GM21717 (cell line): ENCODE measurements at regions not wholly inside any gene's neighbourhood (a gene's known extent, or its start where the extent isn't known, plus 50 kb on each side); places are given as distances from the start of the nearest gene placed in this dataset.

ENCODE experiments used
- ATAC-seq: cut with Tn5 transposase; IDR thresholded peaks from one replicate; pipeline ENCODE4 v1.9.1; 2021; ENCODE audit warnings: mild to moderate bottlenecking, moderate library complexity; ENCODE audit not compliant: unreplicated experiment

DNA sequence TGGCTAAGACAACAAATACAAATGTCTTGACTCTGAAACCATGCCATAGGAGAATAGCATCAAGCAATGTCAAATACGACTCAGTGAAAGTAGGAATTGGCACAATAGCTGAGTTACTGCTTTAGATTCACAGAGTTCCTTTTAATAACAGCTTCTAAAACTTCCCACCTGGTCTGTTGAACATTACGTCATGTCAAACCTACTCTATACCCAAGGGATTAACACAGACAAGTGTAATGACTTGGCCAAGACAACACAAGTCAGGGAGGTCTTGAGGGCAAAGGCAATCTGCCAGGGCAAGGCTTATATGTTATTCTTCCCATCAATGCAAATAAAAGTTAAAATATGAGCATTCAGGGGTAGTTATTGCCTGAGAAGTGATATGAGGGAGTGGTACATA lies 265.1 kb upstream of the PRDM1 start:
- ATAC-seq: no peak

DNA sequence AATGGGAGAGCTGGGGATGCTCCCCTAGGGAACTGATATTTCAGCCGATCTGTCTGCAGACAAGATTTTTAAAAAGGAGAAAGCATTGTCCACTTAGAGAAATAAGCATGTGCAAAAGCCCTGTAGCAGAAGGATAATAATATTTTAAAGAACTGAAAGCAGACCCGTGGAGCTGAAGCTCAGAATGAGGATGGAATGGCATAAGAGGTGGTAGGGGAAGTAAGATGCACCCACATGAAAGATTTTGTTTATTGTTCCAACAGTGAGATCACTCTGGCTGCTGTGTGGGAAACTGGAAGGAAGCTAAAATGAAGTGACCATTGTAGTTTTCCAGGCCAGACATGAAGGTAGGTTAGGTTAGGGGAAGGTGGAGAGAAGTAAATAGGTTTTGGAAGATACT lies 266.4 kb upstream of the PRDM1 start:
- no peak for ATAC-seq

DNA sequence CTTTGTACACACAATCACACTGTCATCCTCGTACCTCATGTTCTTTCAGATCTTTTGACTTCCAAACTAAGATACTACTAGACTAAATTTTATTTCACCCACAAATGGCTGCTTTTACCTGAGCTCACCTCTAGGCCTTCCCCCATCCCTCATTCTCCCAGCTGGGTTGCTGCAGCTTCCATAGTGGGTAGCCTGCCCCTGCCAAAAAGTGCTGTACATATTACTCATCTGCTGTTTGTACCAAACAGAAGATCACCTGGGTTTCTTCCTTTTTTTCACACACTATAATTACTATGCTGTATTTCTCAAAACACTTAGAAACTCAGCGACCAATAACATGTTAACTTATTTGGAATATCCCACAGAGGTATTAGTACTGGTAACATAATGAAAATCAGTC lies 267.6 kb upstream of the PRDM1 start:
- ATAC-seq: no peak

DNA sequence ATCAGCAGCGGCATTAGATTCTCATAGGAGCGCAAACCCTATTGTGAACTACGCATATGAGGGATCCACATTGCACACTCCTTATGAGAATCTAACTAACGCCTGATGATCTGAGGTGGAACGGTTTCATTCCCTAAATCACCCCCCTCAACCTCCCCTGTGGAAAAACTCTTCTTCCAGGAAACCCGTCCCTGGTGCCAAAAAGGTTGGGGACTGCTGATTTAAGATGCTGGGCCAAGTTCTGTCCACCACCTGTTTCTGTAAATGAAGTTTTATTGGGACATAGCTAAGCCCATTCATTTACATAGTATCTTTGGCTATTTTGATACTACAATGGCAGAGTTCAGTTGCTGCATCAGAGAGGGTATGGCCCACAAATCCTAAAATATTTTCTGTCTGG lies 268.2 kb upstream of the PRDM1 start:
- no peak for ATAC-seq

DNA sequence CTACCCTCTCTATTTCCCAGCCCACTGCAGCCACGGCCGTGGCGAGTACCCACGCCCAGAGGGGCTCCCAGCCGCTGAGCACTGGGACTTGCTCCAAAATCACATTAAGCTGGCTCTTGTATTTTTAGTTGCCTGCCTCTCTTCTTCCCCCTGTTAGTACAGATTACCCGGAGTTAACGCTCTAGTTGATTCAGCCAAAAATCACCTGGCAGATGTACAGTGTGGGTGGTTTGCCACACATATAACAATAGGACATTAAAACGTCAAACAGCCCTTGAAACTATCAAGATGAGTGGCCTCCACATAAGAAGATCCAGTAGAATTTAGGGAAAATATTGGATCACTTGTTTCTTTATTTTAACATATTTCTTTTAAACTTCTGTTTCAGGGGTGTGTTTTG lies 268.8 kb upstream of the PRDM1 start:
- ATAC-seq: no peak

DNA sequence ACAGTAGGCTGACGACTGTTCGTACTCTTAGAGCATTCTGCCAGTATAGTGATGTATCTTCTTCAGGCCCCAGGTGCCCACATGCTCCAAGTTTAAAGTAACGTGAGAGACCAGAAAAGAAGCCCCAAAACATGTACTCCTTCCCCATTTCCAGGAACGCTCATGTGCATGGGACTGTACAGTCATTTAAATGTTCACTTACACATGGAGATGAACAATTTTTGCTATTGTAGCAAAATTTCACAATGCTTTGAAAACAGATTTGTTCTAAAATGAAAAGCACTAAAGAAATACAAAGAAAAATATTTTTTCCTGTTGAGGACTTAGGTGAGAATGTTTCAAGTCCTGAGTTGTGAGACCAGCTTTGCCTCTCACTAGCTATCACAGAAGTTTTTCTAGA lies 269.3 kb upstream of the PRDM1 start:
- no peak for ATAC-seq

DNA sequence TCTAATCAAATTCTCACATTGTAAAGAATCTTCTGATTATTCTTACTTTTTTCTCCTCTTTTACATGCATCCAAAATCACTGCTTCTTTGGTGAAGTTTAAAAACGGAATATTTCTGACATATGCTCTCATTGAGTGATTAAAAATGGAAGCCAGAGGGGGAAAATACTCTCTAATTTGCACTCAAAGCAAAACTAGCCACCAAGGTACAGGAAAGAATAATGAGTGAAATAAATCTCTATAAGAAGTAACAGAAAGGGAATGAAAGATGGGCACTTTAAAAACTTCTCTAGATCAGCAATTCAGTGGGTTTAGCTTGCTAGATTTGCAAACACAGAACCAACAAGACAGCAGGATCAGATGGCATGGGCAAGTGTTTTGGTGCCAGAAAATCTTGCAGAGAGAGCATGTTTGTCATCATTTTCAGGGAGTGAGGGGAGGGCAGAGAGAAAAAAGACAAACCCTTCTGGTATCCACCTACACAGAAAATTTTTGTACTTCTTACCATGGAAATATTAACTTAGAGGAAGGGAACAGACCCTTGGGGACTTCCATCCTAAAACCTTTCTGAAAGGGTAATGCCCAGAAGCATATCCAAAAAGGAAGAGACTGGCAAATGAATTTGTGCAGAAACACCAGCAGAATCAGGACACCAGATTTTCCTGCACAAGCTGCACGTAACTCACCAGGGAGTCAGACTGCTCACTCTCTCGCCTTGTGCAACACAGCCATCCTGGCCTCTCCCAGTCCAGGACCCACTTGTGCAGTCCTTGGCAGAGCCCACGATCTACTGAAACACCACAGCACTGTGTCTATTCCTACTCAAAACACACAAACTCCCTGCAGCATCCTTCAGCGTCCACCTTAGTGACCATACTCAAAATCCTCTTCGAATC lies 270.2 kb upstream of the PRDM1 start:
- no peak for ATAC-seq

DNA sequence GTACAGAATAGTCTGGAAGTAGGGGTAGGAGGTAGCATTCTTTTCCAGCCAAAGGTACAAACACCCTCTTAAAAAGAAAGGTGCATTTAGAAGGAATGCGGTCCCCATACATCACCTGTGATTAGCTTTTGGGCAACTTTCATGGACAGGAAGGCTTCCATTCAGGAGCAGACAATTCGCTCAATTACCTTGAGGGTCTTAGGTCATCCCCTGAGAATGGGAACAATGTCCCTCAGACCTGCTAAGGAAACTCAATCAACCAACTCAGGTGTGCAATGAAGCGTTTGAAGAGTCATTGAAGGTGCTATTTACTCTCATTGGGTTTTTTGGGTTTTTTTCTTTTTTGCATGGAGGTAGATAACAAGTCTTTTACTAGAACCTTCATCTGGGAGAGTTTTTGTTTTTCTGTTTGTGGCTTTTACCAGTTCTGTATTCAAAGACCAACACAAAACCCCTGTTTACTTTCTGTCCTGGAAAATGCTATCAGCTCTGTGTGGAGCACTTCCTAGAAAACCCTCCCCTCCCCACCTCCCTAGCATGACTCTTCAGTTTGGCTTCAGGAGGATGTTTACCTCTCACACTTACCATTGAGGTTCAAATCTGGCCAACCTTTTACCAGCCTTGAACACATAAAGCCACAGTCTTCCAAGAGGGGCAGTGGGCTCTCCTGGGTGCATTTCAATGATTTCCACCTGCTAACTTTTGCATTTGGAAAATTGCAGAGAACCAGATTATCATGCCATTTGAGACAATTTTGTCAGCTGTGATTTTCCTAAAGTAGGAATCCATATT lies 271.2 kb upstream of the PRDM1 start:
- no peak for ATAC-seq

DNA sequence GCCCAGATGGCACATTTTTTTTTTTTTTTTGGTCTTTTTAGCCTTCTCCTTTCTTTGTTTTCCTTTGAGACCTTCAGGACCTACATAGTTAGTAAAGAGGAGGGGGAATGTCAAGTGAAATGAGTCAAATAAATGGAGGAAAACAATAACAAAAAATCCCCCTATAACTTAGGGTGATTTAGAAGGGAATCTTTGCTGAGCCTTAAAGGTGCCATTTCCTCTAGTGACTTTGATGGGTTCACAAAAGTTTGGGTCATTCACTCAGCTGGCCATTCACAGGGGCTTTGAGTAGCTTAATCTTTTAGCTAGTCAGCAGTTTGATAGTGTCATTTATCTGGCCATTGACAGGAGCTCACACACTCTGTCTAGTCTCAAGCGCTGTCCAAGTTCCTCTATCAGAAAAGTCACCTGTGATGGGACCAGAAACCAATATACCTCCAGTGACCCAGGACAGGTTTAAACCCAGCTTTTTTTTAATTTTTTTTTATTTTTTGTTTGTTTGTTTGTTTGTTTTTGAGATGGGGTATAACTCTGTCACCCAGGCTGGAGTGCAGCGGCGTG lies 275.1 kb upstream of the PRDM1 start:
- no peak for ATAC-seq

DNA sequence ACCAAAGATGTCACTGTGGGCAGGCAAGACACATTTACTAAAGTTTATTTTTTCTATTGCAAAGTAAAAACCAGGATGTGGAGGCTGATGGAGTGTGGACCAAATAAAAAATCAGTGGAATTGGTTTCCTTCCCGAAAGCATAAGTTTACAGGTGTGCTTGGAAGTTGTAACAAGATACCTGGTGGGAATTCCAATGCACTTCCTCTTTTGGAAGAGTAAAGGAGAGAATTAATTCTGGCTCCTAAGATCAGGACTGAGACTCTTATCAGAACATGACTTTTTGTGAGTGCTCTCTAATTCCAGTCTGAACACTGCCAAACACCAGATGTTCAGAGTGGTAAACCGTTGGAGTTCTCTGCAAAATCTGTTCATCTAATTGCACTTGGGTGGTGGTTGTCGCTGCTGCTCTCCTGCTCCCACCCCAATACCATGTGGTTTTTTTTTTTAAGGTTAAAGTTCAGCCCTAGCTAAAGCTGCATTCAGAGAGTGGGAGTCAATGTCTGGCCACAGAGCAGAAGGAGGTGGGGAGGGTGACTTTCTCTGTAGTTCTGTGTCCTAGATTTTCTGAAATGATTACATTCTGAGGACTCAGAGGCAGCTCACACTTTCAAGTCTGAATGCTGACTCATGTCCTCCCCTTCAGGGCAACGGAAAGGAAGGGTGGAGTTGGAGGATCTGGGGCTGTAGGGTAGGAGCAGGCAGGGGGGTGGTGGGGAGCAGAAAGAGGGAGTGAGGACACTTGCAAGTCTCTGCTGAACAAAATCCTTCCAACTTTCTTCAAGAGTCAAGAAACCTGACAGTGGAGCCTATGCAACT lies 275.8 kb upstream of the PRDM1 start:
- ATAC-seq: peak; percentile 78

DNA sequence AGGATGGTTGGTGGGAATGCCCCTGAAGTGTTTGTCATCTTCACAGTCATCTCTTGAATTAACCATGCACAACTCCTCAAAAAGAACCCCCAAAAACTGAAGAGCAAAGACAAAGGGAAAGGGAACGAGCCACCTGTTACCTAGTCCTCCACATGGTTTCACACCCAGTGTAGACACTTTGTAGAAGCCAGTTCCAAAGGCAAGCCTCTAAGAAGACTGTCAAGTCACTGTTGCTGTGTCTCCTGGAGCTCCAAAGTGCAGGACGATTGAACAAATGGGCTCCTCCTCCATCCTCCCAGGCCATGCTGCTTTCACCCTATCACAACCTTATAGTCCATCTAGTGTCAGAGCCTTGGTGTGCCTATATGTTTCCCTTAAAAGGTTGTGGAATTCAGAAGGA lies 277.6 kb upstream of the PRDM1 start:
- no peak for ATAC-seq

DNA sequence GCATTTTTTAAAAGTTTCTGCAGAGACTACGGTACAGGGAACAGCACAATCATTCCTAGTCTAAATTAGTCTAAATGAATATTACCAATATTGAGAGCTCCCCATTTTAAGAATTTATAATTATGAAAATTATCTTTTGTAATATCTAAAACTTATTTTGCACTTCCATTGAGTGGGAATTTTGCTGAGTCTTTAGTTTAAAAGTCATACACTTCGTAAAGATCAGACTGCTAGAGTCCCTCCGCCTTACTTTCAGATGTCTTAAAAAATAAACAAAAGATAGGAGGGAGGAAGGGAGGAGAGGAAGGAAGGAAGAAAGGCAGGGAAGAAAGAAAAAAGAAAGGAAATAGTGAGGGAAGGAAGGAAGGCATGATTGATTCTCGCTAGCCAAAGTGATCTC lies 278.2 kb upstream of the PRDM1 start:
- ATAC-seq: no peak

DNA sequence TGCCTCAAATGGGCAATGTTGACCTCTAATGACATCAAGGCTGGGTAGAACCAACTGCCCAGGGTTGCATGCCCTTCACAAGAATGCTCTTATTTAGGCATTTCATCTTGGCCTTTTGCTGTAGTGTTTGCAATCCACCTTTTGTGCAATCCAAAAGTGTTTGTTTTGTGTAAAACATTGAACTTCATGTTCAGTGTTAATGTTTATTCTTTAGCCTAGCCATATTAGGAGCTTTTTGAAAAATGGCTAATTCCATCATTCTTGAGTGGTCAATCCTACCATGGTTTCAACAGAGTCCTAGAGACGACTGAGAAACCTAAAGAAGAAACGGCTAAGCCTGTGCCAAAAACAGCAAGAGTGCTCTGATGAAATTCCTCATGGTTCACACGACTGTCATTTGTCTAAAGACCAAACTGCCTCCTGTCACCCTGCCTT lies 279.6 kb upstream of the PRDM1 start:
- no peak for ATAC-seq

DNA sequence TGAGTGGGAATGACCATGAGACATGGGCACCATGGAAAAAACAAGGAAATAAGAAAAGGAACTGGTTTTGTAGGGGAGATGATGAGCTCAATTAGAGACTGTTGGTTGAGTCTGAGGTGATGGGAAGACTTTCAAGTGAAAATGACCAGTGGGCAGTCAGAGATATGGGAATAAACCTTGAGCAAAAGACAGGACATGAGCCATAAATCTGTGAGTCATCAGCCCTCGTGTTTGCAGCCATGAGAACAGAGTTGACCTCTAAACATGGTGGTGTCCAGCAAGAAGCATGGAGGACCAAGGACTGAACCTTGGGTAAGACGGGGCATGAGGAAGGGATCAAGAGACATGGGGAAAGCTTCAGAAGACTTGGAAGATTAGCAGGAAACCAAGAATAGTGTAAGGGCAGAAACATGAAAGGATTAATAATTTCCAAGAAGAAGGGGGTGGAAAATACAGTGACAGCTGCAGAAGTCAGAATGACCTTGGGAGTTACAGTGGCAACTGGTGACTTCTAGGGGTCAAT lies 280.6 kb upstream of the PRDM1 start:
- no peak for ATAC-seq

DNA sequence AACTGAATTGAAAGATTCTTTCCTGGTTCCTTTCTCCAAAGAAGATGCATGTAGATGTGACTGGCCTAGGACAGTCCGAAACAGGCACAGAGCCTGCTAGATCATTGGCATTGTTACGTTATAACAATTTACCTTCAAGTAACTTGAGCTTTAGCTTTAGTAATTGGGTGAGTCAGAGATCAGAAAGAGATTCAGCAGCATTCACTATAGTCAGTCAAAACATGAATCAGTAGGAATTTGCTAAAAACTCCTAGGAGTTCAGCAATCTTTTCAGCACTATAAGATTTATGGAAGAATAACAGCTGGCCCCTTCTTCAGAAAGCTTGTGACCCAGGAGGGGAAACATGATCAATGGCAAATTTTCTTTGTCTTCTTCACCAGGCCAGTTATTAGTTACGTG lies 281.7 kb upstream of the PRDM1 start:
- no peak for ATAC-seq

DNA sequence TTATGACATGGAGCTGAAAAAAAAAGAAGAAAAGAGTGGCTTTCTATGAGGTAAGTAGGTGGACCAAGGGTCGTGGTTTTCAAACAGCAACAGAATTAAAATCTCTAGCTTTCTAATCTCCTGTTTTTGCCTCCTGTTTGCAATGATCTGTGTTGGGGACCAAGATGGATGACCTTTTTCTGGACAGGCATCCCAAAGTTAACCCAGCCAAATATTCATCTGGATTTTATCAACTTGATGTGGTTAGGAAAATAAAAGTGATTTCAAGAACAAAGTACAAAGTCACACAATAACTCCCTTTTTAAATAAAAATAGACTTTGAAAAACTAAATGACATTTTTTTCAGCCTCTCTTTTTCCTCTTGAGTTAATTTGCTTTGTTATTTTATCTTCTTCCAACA lies 282.1 kb upstream of the PRDM1 start:
- no peak for ATAC-seq

DNA sequence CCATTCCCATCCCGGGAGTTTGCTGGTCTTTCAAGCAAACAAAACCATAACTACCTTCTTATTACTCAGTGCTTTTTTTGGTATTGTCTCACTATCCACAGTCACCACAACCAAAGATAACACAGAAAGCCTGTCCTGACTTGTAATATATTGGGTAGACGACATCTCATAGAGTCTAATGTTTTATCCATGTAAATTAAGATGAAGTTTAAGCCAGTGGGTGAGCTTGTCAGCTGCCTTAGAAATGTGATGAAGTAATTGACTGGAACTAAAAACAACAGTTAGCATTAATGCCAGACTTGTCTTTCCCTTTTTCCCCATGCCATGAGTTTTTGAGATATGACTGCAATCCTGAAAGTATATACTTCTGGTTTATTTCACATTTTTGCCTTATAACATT lies 282.7 kb upstream of the PRDM1 start:
- ATAC-seq: no peak

DNA sequence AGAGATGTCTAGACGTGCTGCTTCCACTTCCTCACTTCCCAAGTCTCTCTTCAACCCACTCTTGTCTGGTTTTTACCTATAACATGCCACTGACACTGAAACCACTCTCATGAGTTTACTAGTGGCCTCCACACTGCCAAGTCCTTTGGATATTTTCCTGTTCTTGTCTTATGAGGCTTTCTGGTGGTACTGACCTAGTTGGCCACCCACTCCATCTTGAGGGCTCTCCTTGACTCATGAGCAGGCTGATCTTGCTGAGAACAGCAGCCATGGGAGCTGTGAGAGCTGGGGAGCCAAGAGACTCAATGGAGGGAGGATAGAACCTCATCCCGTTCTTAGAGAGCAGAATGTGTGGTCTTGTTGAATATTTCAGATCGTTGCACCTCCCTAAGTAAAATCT lies 283.4 kb upstream of the PRDM1 start:
- ATAC-seq: no peak

DNA sequence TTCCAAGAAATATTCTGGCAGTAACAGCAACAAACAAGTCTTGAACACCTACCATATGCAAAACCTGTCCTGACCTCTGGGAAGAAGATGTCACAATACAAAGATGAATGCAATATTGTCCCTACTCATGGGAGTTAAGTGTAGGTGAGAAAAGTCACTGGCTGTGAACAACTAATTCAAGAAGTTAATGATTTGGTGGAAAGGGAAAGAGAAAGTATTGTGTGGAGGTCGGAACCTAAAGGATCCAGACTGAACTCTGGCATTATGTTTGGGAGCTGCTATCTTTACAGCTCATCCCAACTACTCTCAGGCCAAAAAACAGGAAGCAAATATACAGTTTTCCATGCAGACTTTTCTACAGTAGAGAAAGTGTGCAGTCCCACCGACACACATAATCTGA lies 285.3 kb upstream of the PRDM1 start:
- no peak for ATAC-seq

DNA sequence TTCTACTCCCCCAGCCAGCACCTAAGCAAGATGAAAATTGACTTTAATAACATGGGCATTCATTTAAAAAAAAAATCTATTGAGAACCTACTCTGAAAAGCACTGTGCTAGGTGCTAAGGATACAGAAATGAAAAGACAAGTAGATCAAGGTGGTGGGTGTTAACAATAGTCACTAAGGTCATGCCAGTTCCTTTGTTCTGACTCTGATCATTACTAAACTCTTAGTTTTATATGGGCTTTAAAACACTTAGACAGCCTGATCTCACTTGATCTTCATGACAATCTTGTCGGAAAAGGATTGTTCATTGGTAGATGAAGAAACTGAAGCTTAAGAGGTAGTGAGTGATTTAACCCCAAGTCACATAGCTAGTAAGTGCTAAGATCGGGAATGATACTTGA lies 285.7 kb upstream of the PRDM1 start:
- ATAC-seq: no peak

DNA sequence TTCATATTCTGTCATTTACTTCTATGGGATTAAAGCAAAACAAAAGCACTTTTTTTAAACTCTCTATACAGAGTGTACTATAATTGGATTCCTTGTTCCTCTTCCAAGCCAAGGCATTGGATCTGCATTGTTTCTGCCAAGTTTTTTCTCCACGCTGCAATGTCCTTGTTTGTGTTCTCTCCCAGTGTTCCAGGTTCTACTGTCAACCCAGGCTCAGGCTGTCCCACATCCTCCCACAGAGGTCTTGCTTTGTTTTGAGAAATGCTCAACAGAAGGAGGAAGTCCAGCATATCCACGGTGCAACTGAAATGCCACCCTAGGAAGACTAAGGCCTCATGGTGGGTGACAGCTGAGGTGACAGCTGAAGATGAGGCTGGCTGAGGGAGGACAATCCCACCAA lies 287.1 kb upstream of the PRDM1 start:
- ATAC-seq: no peak
